ENCODE measurements at regions not wholly inside any gene's neighbourhood (a gene's known extent, or its start where the extent isn't known, plus 50 kb on each side); places are given as distances from the start of the nearest gene placed in this dataset.

- no peak for TF ChIP-seq CTCF (IDR thresholded peaks at IDR 0.05; ENCODE audit: control insufficient read depth, extremely low read depth, insufficient read depth)
- no peak for DNase-seq (ENCODE audit: low read depth)
- H3K4me3 ChIP-seq (ENCODE audit: low read depth, low read length): no peak overlapping the region
These were observed 147.7 kb upstream of the LARGE1 start for GRCh38 chr22:34068001-34068400.

- H3K4me3 ChIP-seq (ENCODE audit: low read depth, low read length): no peak overlapping the region
- no peak for DNase-seq (ENCODE audit: low read depth)
- TF ChIP-seq CTCF (IDR thresholded peaks at IDR 0.05; ENCODE audit: control insufficient read depth, extremely low read depth, insufficient read depth): no peak
These were observed 149.8 kb upstream of the LARGE1 start for GRCh38 chr22:34070051-34070450.

- DNase-seq (ENCODE audit: low read depth): no peak
- no peak for TF ChIP-seq CTCF (IDR thresholded peaks at IDR 0.05; ENCODE audit: control insufficient read depth, extremely low read depth, insufficient read depth)
- H3K4me3 ChIP-seq (ENCODE audit: low read depth, low read length): no peak overlapping the region
These were observed 150.3 kb upstream of the LARGE1 start for GRCh38 chr22:34070531-34070930.

- no peak overlapping the region for H3K4me3 ChIP-seq (ENCODE audit: low read depth, low read length)
- TF ChIP-seq CTCF (IDR thresholded peaks at IDR 0.05; ENCODE audit: control insufficient read depth, extremely low read depth, insufficient read depth): no peak
- no peak for DNase-seq (ENCODE audit: low read depth)
These were observed 152.3 kb upstream of the LARGE1 start for GRCh38 chr22:34072585-34072984.

- H3K4me3 ChIP-seq (ENCODE audit: low read depth, low read length): no peak overlapping the region
- TF ChIP-seq CTCF (IDR thresholded peaks at IDR 0.05; ENCODE audit: control insufficient read depth, extremely low read depth, insufficient read depth): no peak
- DNase-seq (ENCODE audit: low read depth): no peak
These were observed 160.2 kb upstream of the LARGE1 start for GRCh38 chr22:34080433-34080832.

GRCh38 chr22:34096770-34097169, 176.5 kb upstream of the LARGE1 start:
- DNase-seq (ENCODE audit: low read depth): no peak
- H3K4me3 ChIP-seq (ENCODE audit: low read depth, low read length): no peak overlapping the region
- no peak for TF ChIP-seq CTCF (IDR thresholded peaks at IDR 0.05; ENCODE audit: control insufficient read depth, extremely low read depth, insufficient read depth)

- no peak for TF ChIP-seq CTCF (IDR thresholded peaks at IDR 0.05; ENCODE audit: control insufficient read depth, extremely low read depth, insufficient read depth)
- DNase-seq (ENCODE audit: low read depth): no peak
These were observed 179.0 kb upstream of the LARGE1 start for GRCh38 chr22:34099278-34099677.

More at GRCh38 chr22:34099278-34099677, 179.0 kb upstream of the LARGE1 start:
- no peak overlapping the region for H3K4me3 ChIP-seq (ENCODE audit: low read depth, low read length)

Measured in LNCaP clone FGC (cell line).